Naive B cell (primary cell): ENCODE measurements at regions not wholly inside any gene's neighbourhood (a gene's known extent, or its start where the extent isn't known, plus 50 kb on each side); places are given as distances from the start of the nearest gene placed in this dataset.
A peak's percentile ranks its signal among the peaks of the same experiment; 100 is the strongest.

Experiments used
- ATAC-seq, 2 donors: fragments of 150-1000 bp; cut with Tn5 transposase; 2 replicates each; pipeline ENCODE4 v1.10.0; 2021; ENCODE audit warnings: low read depth in 2 of 2, mild to moderate bottlenecking in 2 of 2, moderate library complexity in 2 of 2
- DNase-seq: peaks from one replicate; pipeline ENCODE4 v3.0.0; 2022
- H3K27ac Mint-ChIP-seq, 6 donors: one replicate each; pipeline ENCODE4 v1.8.0; 2020 to 2022; ENCODE audit warnings: mild to moderate bottlenecking in 6 of 6, mixed read lengths in 6 of 6, moderate library complexity in 5 of 6, inconsistent platforms in 2 of 6
- H3K27me3 Mint-ChIP-seq, 3 donors: one replicate each; pipeline ENCODE4 v1.8.0; 2021 to 2022; ENCODE audit warnings: mixed read lengths in 3 of 3, mild to moderate bottlenecking in 1 of 3
- H3K36me3 Mint-ChIP-seq, 2 donors: one replicate each; pipeline ENCODE4 v1.8.0; 2020 to 2022; ENCODE audit warnings: mixed read lengths in 2 of 2, inconsistent platforms in 1 of 2, mild to moderate bottlenecking in 1 of 2
- H3K4me1 Mint-ChIP-seq, 3 donors: one replicate each; pipeline ENCODE4 v1.8.0; 2020 to 2022; ENCODE audit warnings: mixed read lengths in 3 of 3, inconsistent platforms in 1 of 3, mild to moderate bottlenecking in 1 of 3, moderate library complexity in 1 of 3
- H3K4me3 Mint-ChIP-seq, 8 donors: one replicate each; pipeline ENCODE4 v1.8.0; 2020 to 2022; ENCODE audit warnings: mild to moderate bottlenecking in 8 of 8, mixed read lengths in 8 of 8, moderate library complexity in 8 of 8, inconsistent platforms in 2 of 8
- H3K9me3 Mint-ChIP-seq, 7 donors: one replicate each; pipeline ENCODE4 v1.8.0; 2020 to 2022; ENCODE audit warnings: mixed read lengths in 7 of 7, mild to moderate bottlenecking in 5 of 7, inconsistent platforms in 2 of 7, moderate library complexity in 1 of 7

DNA sequence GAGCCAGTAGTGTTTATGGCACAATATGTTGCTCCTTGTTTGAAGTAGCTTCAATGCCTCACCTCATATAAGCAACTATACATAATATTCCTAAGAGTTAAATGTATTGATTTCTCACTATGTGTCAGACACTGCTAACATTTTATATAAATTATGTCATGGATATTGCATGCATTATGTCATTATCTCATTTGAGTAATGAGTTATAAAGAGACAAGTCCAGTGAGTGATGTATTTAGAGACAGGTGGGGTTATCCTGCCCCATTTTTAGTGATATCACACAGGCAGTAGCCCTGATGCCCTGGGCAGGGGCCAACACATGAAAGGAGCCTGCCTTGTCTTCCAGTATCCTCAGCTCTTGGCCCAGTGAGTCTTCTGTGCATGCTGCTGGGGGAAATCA is 247.0 kb upstream of the SESN3 start:
- Mint-ChIP-seq H3K4me1 (no peaks in the 10 kb centered on the region), H3K9me3 (peaks cover 0 to 3% (median 0%) of the 10 kb centered on the region in 7 donors), H3K36me3 (peaks cover 5% of the 10 kb centered on the region in 2 donors), H3K27me3 (peaks cover 0 to 18% (median 10%) of the 10 kb centered on the region in 3 donors), H3K4me3 (no peak overlapping the region), H3K27ac (no peak overlapping the region)
- DNase-seq (no peak), ATAC-seq (no peak)

GRCh38 chr11:95469258-95469657 is 238.3 kb upstream of the SESN3 start:
- no peak overlapping the region for H3K4me3 Mint-ChIP-seq
- no peaks in the 10 kb centered on the region for H3K4me1 Mint-ChIP-seq
- ATAC-seq, result no peak
- H3K27me3 Mint-ChIP-seq, result peaks cover 0 to 8% (median 0%) of the 10 kb centered on the region in 3 donors
- no peaks in the 10 kb centered on the region for H3K36me3 Mint-ChIP-seq
- no peak for DNase-seq
- peaks cover 0 to 3% (median 0%) of the 10 kb centered on the region in 7 donors for H3K9me3 Mint-ChIP-seq
- H3K27ac Mint-ChIP-seq, result no peak overlapping the region

DNA sequence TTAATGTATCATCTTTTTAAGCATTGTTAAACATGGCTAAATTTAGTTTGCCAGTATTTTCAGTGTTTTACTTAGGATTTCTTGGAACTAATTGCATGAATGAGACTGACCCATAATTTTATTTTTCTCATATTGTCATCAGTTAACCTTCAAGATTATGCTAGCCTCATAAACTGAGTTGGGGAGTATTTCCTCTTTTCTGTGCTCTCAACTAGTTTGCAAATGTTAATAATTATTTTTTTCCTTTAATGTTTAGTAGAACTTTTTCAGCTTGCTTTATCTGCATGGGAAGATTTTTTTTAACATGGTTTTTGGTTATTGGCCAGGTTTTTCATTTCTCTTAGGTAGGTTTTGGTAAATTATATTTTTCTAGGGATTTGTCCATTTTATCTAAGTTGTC is 235.4 kb upstream of the SESN3 start:
- H3K4me1 Mint-ChIP-seq, result peaks cover 8 to 10% (median 9%) of the 10 kb centered on the region in 3 donors
- H3K27ac Mint-ChIP-seq, result peak overlapping the region in 1 of 6 donors; percentile 6
- H3K27me3 Mint-ChIP-seq, result no peaks in the 10 kb centered on the region
- DNase-seq, result no peak
- H3K4me3 Mint-ChIP-seq, result no peak overlapping the region
- no peaks in the 10 kb centered on the region for H3K36me3 Mint-ChIP-seq
- no peak for ATAC-seq
- peaks cover 0 to 4% (median 0%) of the 10 kb centered on the region in 7 donors for H3K9me3 Mint-ChIP-seq

DNA sequence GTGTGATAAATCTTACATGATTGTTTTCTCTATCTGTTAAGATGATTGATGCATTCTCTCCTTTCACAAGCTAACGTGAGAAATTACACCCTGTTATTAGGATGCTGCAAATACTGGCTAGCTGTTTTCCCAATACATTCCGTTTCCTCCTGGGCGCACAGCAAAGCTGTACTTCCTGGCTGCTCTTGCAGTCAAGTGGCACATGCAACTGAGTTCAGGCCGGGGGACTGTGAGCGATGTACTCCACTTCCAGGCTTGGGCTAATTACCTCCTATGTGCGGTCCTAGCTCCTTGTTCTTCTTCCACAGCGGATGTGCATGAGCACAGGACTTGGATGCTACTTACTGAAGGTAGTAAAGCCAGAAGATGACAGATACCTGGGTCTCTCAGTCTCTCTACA is 234.9 kb upstream of the SESN3 start:
- H3K27me3 Mint-ChIP-seq, result no peaks in the 10 kb centered on the region
- no peaks in the 10 kb centered on the region for H3K36me3 Mint-ChIP-seq
- H3K4me1 Mint-ChIP-seq, result peaks cover 12 to 14% (median 13%) of the 10 kb centered on the region in 3 donors
- peaks cover 0 to 2% (median 0%) of the 10 kb centered on the region in 7 donors for H3K9me3 Mint-ChIP-seq
- H3K27ac Mint-ChIP-seq, result no peak overlapping the region
- ATAC-seq, result no peak
- no peak for DNase-seq
- no peak overlapping the region for H3K4me3 Mint-ChIP-seq

DNA sequence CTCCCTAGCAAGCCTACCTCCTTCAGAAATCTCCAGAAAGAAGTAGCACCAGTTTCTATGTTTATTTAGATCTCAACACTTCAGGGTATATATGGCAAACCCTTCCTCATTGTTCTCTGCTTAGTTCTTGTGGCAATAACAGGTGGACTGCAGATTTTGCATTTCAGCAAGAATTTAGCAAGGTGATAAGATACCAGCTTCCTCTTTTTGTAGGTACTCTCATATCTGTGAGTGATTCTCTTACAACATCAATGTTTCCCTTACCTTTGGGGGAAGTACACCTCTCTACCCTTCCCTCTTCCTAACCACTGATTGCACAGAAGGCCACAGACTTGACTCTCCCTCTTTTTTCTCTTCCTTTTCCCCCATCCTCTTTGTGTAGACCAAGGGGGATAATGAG is 230.9 kb upstream of the SESN3 start:
- peaks cover 0 to 2% (median 0%) of the 10 kb centered on the region in 7 donors for H3K9me3 Mint-ChIP-seq
- peaks cover 12 to 17% (median 13%) of the 10 kb centered on the region in 3 donors for H3K4me1 Mint-ChIP-seq
- ATAC-seq (peak; percentile 91 to 95), DNase-seq (peak; percentile 35)
- H3K36me3 Mint-ChIP-seq, result no peaks in the 10 kb centered on the region
- no peaks in the 10 kb centered on the region for H3K27me3 Mint-ChIP-seq
- H3K27ac Mint-ChIP-seq, result peak overlapping the region; percentile 22 to 93 (median 76)
- peak overlapping the region in 4 of 8 donors; percentile 5 to 48 (median 30) for H3K4me3 Mint-ChIP-seq

- no peak for ATAC-seq
- Mint-ChIP-seq H3K4me1 (peaks cover 12 to 17% (median 13%) of the 10 kb centered on the region in 3 donors), H3K27ac (peak overlapping the region in 5 of 6 donors; percentile 1 to 93 (median 75)), H3K4me3 (peak overlapping the region in 1 of 8 donors; percentile 18), H3K27me3 (peaks cover 0 to 3% (median 0%) of the 10 kb centered on the region in 3 donors), H3K9me3 (peaks cover 0 to 2% (median 0%) of the 10 kb centered on the region in 7 donors), H3K36me3 (no peaks in the 10 kb centered on the region)
- no peak for DNase-seq
Measured at GRCh38 chr11:95461348-95461747, 230.3 kb upstream of the SESN3 start.

DNA sequence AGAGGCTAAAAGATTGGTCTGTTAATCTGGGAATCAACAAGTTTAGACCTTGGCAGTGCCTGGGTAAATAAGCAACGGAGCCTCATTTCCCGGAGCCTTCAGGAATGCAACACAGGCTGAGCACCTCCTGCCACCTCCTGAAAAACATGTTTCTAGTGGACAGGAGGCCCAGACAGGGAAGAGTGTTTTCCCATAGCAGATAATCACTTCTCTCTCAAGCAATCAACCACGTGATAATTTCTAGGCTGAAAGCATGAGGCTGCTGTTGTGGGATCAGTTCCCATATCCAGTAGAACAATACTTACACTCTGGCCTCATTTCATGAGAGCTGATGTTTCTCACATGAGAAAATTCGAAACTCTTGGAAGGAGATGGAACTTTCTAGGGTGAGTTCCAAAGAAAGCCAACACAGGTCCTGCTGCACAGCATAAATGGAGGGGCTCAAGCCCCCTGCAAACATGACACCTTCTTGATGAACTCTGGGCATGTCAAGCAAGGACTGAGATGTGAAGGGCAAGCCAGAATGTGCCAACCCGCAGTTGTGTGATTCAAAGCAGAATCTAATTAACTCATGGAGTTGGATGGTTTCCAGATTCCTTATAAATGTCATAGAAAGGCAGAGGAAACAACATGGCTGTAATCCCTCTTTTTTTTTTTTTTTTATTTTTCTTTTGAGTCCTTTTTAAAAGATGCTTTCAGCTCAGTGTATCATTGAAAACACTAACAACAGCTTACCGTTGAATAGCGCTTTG is 228.5 kb upstream of the SESN3 start:
- DNase-seq (no peak), ATAC-seq (no peak)

DNA sequence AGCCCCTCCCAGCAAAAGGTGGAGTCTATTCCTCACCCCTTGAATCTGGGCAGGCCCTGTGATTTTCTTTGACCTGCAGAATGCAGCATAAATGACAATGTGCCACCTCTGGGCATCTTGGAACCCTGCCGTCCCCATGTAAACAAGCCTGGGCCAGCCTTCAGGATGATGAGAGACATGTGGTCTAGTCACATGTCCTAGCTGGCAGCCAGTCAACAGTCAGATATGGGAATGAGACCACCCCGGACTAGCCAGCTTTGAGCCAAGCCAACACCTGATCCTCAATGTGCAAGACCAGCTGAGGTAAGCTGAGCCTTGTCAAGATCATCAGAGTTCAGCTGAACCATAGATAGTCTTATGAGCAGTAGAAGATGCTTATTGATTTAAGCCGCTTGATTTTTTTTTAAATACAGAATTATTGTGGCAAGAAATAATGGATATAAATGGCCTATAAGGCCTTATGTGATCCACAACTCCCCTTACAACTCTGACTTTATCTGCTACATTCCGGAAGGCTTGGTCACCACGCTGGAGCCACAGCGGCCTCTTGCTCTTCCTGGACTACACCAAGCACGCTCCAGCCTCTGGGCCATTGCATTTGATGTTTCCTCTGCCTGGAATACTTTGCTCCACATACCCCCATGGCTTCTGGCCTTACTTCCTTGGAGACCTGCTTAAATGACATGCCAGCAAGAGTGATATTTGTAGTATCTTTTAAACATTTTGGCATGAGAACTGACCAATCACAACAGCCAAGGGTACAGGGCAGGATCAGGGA is 225.9 kb upstream of the SESN3 start:
- Mint-ChIP-seq H3K4me3 (peak overlapping the region in 2 of 8 donors; percentile 20 to 51), H3K9me3 (peaks cover 0 to 2% (median 0%) of the 10 kb centered on the region in 7 donors), H3K36me3 (no peaks in the 10 kb centered on the region), H3K27ac (no peak overlapping the region), H3K27me3 (peaks cover 0 to 5% (median 0%) of the 10 kb centered on the region in 3 donors), H3K4me1 (peaks cover 9 to 20% (median 15%) of the 10 kb centered on the region in 3 donors)
- no peak for ATAC-seq
- no peak for DNase-seq

More for the DNA sequence above, 228.5 kb upstream of the SESN3 start:
- Mint-ChIP-seq H3K27me3 (peaks cover 0 to 5% (median 0%) of the 10 kb centered on the region in 3 donors), H3K9me3 (peaks cover 0 to 2% (median 0%) of the 10 kb centered on the region in 7 donors), H3K36me3 (no peaks in the 10 kb centered on the region), H3K4me1 (peaks cover 13 to 20% (median 20%) of the 10 kb centered on the region in 3 donors), H3K4me3 (no peak overlapping the region), H3K27ac (peak overlapping the region in 1 of 6 donors; percentile 7)

DNA sequence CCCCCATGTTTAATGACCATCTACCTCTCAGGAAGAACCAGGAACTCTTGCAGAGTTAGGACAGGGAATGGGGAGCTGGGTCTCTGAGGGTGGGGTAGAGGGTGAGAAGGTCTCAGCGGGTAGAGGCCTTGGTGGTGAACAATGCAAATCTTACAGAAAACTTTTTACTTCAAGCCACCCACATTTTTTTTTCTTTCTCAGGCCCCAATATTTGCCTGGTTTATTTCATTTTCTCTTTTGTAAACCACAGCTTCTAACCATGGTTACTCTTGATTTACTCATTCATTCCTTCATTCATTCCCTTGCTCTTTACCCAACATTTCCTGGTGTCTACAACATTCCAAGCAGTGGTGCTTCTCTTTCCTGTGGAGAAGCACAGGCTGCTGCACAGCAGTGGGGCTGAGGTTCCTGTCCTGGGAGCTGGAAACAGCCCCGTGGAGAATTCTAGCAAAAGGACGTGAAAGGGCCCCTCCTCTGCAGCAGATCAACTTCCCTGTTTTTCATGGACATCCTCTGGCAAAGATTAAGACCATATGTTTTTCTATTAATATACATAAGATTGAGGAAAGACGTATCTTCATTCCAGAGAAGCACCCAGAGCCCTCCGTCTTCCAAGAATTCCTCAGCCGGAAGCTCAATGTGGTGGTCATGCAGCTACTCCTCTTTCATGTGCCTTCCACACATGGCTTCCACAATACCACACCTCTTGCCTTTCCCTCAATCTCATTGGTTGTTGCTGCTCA is 224.4 kb upstream of the SESN3 start:
- Mint-ChIP-seq H3K4me3 (no peak overlapping the region), H3K27ac (peak overlapping the region in 1 of 6 donors; percentile 2), H3K4me1 (peaks cover 0 to 11% (median 6%) of the 10 kb centered on the region in 3 donors), H3K27me3 (peaks cover 0 to 5% (median 0%) of the 10 kb centered on the region in 3 donors), H3K36me3 (no peaks in the 10 kb centered on the region), H3K9me3 (peaks cover 0 to 2% (median 0%) of the 10 kb centered on the region in 7 donors)
- no peak for DNase-seq
- ATAC-seq, result no peak

- Mint-ChIP-seq H3K4me3 (no peak overlapping the region), H3K36me3 (peaks cover 0 to 6% of the 10 kb centered on the region in 2 donors), H3K27ac (peak overlapping the region in 1 of 6 donors; percentile 35), H3K27me3 (peaks cover 0 to 12% (median 11%) of the 10 kb centered on the region in 3 donors), H3K4me1 (peaks cover 0 to 11% (median 3%) of the 10 kb centered on the region in 3 donors), H3K9me3 (peaks cover 0 to 7% (median 0%) of the 10 kb centered on the region in 7 donors)
- no peak for ATAC-seq
- DNase-seq, result no peak
Measured at GRCh38 chr11:95453616-95454171, 222.7 kb upstream of the SESN3 start.

- H3K36me3 Mint-ChIP-seq, result peaks cover 0 to 6% of the 10 kb centered on the region in 2 donors
- DNase-seq (no peak), ATAC-seq (no peak)
- peaks cover 0 to 7% (median 0%) of the 10 kb centered on the region in 7 donors for H3K9me3 Mint-ChIP-seq
- H3K27me3 Mint-ChIP-seq, result peaks cover 0 to 18% (median 12%) of the 10 kb centered on the region in 3 donors
- H3K4me3 Mint-ChIP-seq, result no peak overlapping the region
- no peak overlapping the region for H3K27ac Mint-ChIP-seq
- H3K4me1 Mint-ChIP-seq, result peaks cover 0 to 11% (median 3%) of the 10 kb centered on the region in 3 donors
Measured at GRCh38 chr11:95451682-95452081, 220.7 kb upstream of the SESN3 start.

DNA sequence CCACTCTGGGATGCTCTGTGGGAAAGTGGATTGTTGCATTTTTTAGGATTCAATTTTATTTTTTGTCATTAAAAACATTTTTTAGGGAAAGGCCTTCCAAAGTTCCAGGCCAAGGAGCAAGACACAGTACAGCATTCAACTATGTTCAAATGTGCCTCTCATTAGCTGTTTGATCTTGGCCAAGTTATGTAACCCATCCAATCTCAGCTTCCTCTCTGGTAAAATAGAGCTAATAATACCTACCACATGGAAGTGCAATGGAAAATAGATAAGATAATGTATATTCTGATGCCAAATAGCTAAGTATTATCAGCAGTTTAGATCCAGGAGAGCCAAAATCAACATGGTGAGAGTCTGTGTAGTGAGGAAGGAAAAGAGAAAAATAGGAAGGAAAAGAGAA is 220.3 kb upstream of the SESN3 start:
- peaks cover 0 to 7% (median 0%) of the 10 kb centered on the region in 7 donors for H3K9me3 Mint-ChIP-seq
- H3K36me3 Mint-ChIP-seq, result peaks cover 0 to 6% of the 10 kb centered on the region in 2 donors
- H3K4me1 Mint-ChIP-seq, result peaks cover 0 to 11% (median 3%) of the 10 kb centered on the region in 3 donors
- no peak overlapping the region for H3K4me3 Mint-ChIP-seq
- ATAC-seq (no peak), DNase-seq (no peak)
- H3K27me3 Mint-ChIP-seq, result peaks cover 0 to 18% (median 9%) of the 10 kb centered on the region in 3 donors
- no peak overlapping the region for H3K27ac Mint-ChIP-seq
